ENCODE measurements at regions not wholly inside any gene's neighbourhood (a gene's known extent, or its start where the extent isn't known, plus 50 kb on each side); places are given as distances from the start of the nearest gene placed in this dataset.
"Not testable (repeated sequence)": the region's sequence is repeated elsewhere in the genome, so short reads cannot be mapped to it uniquely, and the experiment has no call there.

GRCh38 chr14:106442857-106443256, 916.5 kb downstream of the TMEM121 start:
- no peak overlapping the region for H3K27ac ChIP-seq
- CTCF ChIA-PET: interaction anchor here (1.1 kb wide), 1 partner anchor 25 kb away, joined by 3 read pairs; no protein-coding TSS in a partner anchor
- POLR2A ChIA-PET (ENCODE audit: low non-redundant PET): no interaction called here
- TF ChIP-seq CTCF (conservative IDR thresholded peaks at IDR 0.05; ENCODE audit: low read depth): no peak
- DNase-seq (ENCODE audit: low spot score): no peak

- POLR2A ChIA-PET (ENCODE audit: low non-redundant PET): no interaction called here
- CTCF ChIA-PET: no interaction called here
- no peak for TF ChIP-seq CTCF (conservative IDR thresholded peaks at IDR 0.05; ENCODE audit: low read depth)
- no peak overlapping the region for H3K27ac ChIP-seq
- DNase-seq (ENCODE audit: low spot score): no peak
Measured at GRCh38 chr14:106455026-106455425, 928.6 kb downstream of the TMEM121 start.

GRCh38 chr14:106459971-106460730, 933.8 kb downstream of the TMEM121 start:
- POLR2A ChIA-PET (ENCODE audit: low non-redundant PET): no interaction called here
- peak; percentile 3 for DNase-seq (ENCODE audit: low spot score)
- 0 out of 2 replicates have a peak, but pooled peaks have one; percentile 17 for TF ChIP-seq CTCF (conservative IDR thresholded peaks at IDR 0.05; ENCODE audit: low read depth)
- no peak overlapping the region for H3K27ac ChIP-seq
- CTCF ChIA-PET: no interaction called here

GRCh38 chr14:106460916-106461315, 934.5 kb downstream of the TMEM121 start:
- ChIA-PET CTCF (no interaction called here), POLR2A (ENCODE audit: low non-redundant PET) (no interaction called here)
- no peak overlapping the region for H3K27ac ChIP-seq
- no peak for DNase-seq (ENCODE audit: low spot score)
- TF ChIP-seq CTCF (conservative IDR thresholded peaks at IDR 0.05; ENCODE audit: low read depth): no peak

- CTCF ChIA-PET: interaction anchor here (0.5 to 0.6 kb wide), 2 partner anchors 93 to 915 kb away, joined by 3 to 7 read pairs; no protein-coding TSS in a partner anchor
- H3K27ac ChIP-seq; POLR2A ChIA-PET (ENCODE audit: low non-redundant PET); DNase-seq (ENCODE audit: low spot score): not testable (repeated sequence)
Measured at GRCh38 chr14:106466483-106466882, 940.1 kb downstream of the TMEM121 start.

GRCh38 chr14:106468869-106469268, 942.5 kb downstream of the TMEM121 start:
- DNase-seq (ENCODE audit: low spot score); POLR2A ChIA-PET (ENCODE audit: low non-redundant PET); H3K27ac ChIP-seq; CTCF ChIA-PET: not testable (repeated sequence)

GRCh38 chr14:106470028-106470427, 943.6 kb downstream of the TMEM121 start:
- POLR2A ChIA-PET (ENCODE audit: low non-redundant PET); DNase-seq (ENCODE audit: low spot score); H3K27ac ChIP-seq; CTCF ChIA-PET: not testable (repeated sequence)

- POLR2A ChIA-PET (ENCODE audit: low non-redundant PET); DNase-seq (ENCODE audit: low spot score); H3K27ac ChIP-seq: not testable (repeated sequence)
- CTCF ChIA-PET: interaction anchor here (0.6 kb wide), 1 partner anchor 169 kb away, joined by 3 read pairs; no protein-coding TSS in a partner anchor
Measured at GRCh38 chr14:106474261-106475028, 948.1 kb downstream of the TMEM121 start.

GRCh38 chr14:106475214-106475613, 948.8 kb downstream of the TMEM121 start:
- DNase-seq (ENCODE audit: low spot score); H3K27ac ChIP-seq; POLR2A ChIA-PET (ENCODE audit: low non-redundant PET): not testable (repeated sequence)
- CTCF ChIA-PET: interaction anchor here (0.6 kb wide), 1 partner anchor 170 kb away, joined by 3 read pairs; no protein-coding TSS in a partner anchor

- CTCF ChIA-PET; DNase-seq (ENCODE audit: low spot score); H3K27ac ChIP-seq; POLR2A ChIA-PET (ENCODE audit: low non-redundant PET): not testable (repeated sequence)
Measured at GRCh38 chr14:106477600-106477999, 951.2 kb downstream of the TMEM121 start.

GRCh38 chr14:106480287-106480686, 953.9 kb downstream of the TMEM121 start:
- CTCF ChIA-PET: interaction anchor here (0.6 kb wide), 1 partner anchor 47 kb away, joined by 3 read pairs; no protein-coding TSS in a partner anchor
- DNase-seq (ENCODE audit: low spot score); POLR2A ChIA-PET (ENCODE audit: low non-redundant PET); H3K27ac ChIP-seq: not testable (repeated sequence)

- H3K27ac ChIP-seq; POLR2A ChIA-PET (ENCODE audit: low non-redundant PET); DNase-seq (ENCODE audit: low spot score); CTCF ChIA-PET: not testable (repeated sequence)
Measured at GRCh38 chr14:106482213-106482612, 955.8 kb downstream of the TMEM121 start.
